ENCODE measurements at regions not wholly inside any gene's neighbourhood (a gene's known extent, or its start where the extent isn't known, plus 50 kb on each side); places are given as distances from the start of the nearest gene placed in this dataset.
A peak's percentile ranks its signal among the peaks of the same experiment; 100 is the strongest.
"Not testable (repeated sequence)": the region's sequence is repeated elsewhere in the genome, so short reads cannot be mapped to it uniquely, and the experiment has no call there.

GRCh38 chrX:39491548-39492297, 606.0 kb downstream of the BCOR start:
- H3K27ac ChIP-seq (ENCODE audit: low read length): peak overlapping the region; percentile 51
- no peaks in the 10 kb centered on the region for H3K79me2 ChIP-seq (ENCODE audit: low read length)
- peaks cover 46% of the 10 kb centered on the region for H3K4me1 ChIP-seq (ENCODE audit: low read length)
- peak overlapping the region; percentile 25; the same call in 1 of the 2 replicates for H2AFZ ChIP-seq (ENCODE audit: low read depth, low read length)
- TF ChIP-seq CTCF (IDR thresholded peaks at IDR 0.05; ENCODE audit: low read depth, low read length) (no peak), EZH2phosphoT487 (IDR thresholded peaks at IDR 0.05; ENCODE audit: low read depth) (no peak)
- H3K9me3 ChIP-seq (ENCODE audit: insufficient read depth, low read length): no peaks in the 10 kb centered on the region
- peak overlapping the region; percentile 55 for H3K4me3 ChIP-seq (ENCODE audit: low read length)
- H3K4me2 ChIP-seq (ENCODE audit: low read length): peak overlapping the region; percentile 79
- peak overlapping the region; percentile 28; the same call in 1 of the 2 replicates for H3K9ac ChIP-seq (ENCODE audit: low read length)
- H3K27me3 ChIP-seq (ENCODE audit: low read depth, low read length): peaks cover 16% of the 10 kb centered on the region; the same call in 1 of the 2 replicates
- no peaks in the 10 kb centered on the region for H3K36me3 ChIP-seq (replicated peaks; ENCODE audit: low read depth, low read length)
- H4K20me1 ChIP-seq (ENCODE audit: insufficient read depth, low read length): no peaks in the 10 kb centered on the region

- no peaks in the 10 kb centered on the region for H4K20me1 ChIP-seq (ENCODE audit: insufficient read depth, low read length)
- H3K4me1 ChIP-seq (ENCODE audit: low read length): peaks cover 40% of the 10 kb centered on the region
- H3K27me3 ChIP-seq (ENCODE audit: low read depth, low read length): peaks cover 17% of the 10 kb centered on the region; the same call in 1 of the 2 replicates
- peak overlapping the region; percentile 20; the same call in 1 of the 2 replicates for H3K9ac ChIP-seq (ENCODE audit: low read length)
- TF ChIP-seq EZH2phosphoT487 (IDR thresholded peaks at IDR 0.05; ENCODE audit: low read depth): no peak
- no peak for TF ChIP-seq CTCF (IDR thresholded peaks at IDR 0.05; ENCODE audit: low read depth, low read length)
- no peaks in the 10 kb centered on the region for H3K36me3 ChIP-seq (replicated peaks; ENCODE audit: low read depth, low read length)
- H3K27ac ChIP-seq (ENCODE audit: low read length): peak overlapping the region; percentile 51; the same call in 1 of the 2 replicates
- peak overlapping the region; percentile 79 for H3K4me2 ChIP-seq (ENCODE audit: low read length)
- H2AFZ ChIP-seq (ENCODE audit: low read depth, low read length): no peak overlapping the region
- no peaks in the 10 kb centered on the region for H3K79me2 ChIP-seq (ENCODE audit: low read length)
- no peaks in the 10 kb centered on the region for H3K9me3 ChIP-seq (ENCODE audit: insufficient read depth, low read length)
- H3K4me3 ChIP-seq (ENCODE audit: low read length): peak overlapping the region; percentile 45; the same call in 1 of the 2 replicates
These were observed 605.1 kb downstream of the BCOR start for GRCh38 chrX:39492497-39493162.

- H3K27me3 ChIP-seq (ENCODE audit: low read depth, low read length): peaks cover 22% of the 10 kb centered on the region; the same call in 1 of the 2 replicates
- H3K4me1 ChIP-seq (ENCODE audit: low read length): peaks cover 40% of the 10 kb centered on the region
- TF ChIP-seq EZH2phosphoT487 (IDR thresholded peaks at IDR 0.05; ENCODE audit: low read depth) (no peak), CTCF (IDR thresholded peaks at IDR 0.05; ENCODE audit: low read depth, low read length) (no peak)
- H3K9me3 ChIP-seq (ENCODE audit: insufficient read depth, low read length): no peaks in the 10 kb centered on the region
- no peaks in the 10 kb centered on the region for H4K20me1 ChIP-seq (ENCODE audit: insufficient read depth, low read length)
- no peak overlapping the region for H3K9ac ChIP-seq (ENCODE audit: low read length)
- peak overlapping the region; percentile 79 for H3K4me2 ChIP-seq (ENCODE audit: low read length)
- H3K36me3 ChIP-seq (replicated peaks; ENCODE audit: low read depth, low read length): no peaks in the 10 kb centered on the region
- H3K27ac ChIP-seq (ENCODE audit: low read length): no peak overlapping the region
- no peak overlapping the region for H3K4me3 ChIP-seq (ENCODE audit: low read length)
- H3K79me2 ChIP-seq (ENCODE audit: low read length): no peaks in the 10 kb centered on the region
- H2AFZ ChIP-seq (ENCODE audit: low read depth, low read length): no peak overlapping the region
These were observed 604.6 kb downstream of the BCOR start for GRCh38 chrX:39493168-39493567.

- not testable (repeated sequence) for H3K9ac ChIP-seq (ENCODE audit: low read length); H2AFZ ChIP-seq (ENCODE audit: low read depth, low read length); H3K27ac ChIP-seq (ENCODE audit: low read length); H3K9me3 ChIP-seq (ENCODE audit: insufficient read depth, low read length); H3K4me3 ChIP-seq (ENCODE audit: low read length); H3K4me2 ChIP-seq (ENCODE audit: low read length); H3K36me3 ChIP-seq (replicated peaks; ENCODE audit: low read depth, low read length); H4K20me1 ChIP-seq (ENCODE audit: insufficient read depth, low read length); H3K79me2 ChIP-seq (ENCODE audit: low read length)
- peaks cover 23% of the 10 kb centered on the region for H3K4me1 ChIP-seq (ENCODE audit: low read length)
- peaks cover 32% of the 10 kb centered on the region for H3K27me3 ChIP-seq (ENCODE audit: low read depth, low read length)
These were observed 600.6 kb downstream of the BCOR start for GRCh38 chrX:39497117-39497516.

Measured in OCI-LY3 (cell line).